GM12878 (cell line): ENCODE measurements at regions not wholly inside any gene's neighbourhood (a gene's known extent, or its start where the extent isn't known, plus 50 kb on each side); places are given as distances from the start of the nearest gene placed in this dataset.

Experiments
- ATAC-seq: fragments of 200-7000 bp; cut with Tn5 transposase; 3 replicates; pipeline ENCODE4 v1.9.1; 2020; ENCODE audit warnings: mild to moderate bottlenecking, moderate library complexity
- BruUV-seq: library from RNA; stranded (reverse); fragments of 400-500 nt; replicated peaks from 2 replicates; lab custom pipeline; 2021; lab: Mats Ljungman, UMichigan
- CTCF ChIA-PET: fragments of 300-600 bp; sonication (Branson Sonifier 250); formaldehyde crosslinking; extraction: SDS; loops from one replicate; lab custom pipeline; 2021; ENCODE audit warnings: inconsistent platforms; lab: Yijun Ruan, JAX
- POLR2A ChIA-PET: fragments of 350-600 bp; formaldehyde crosslinking; extraction: SDS; loops from one replicate; lab custom pipeline; 2021; ENCODE audit warnings: inconsistent platforms; lab: Charles Lee
- RAD21 ChIA-PET: fragments of 300-600 bp; sonication (Branson Sonifier 250); formaldehyde crosslinking; loops from one replicate; lab custom pipeline; 2023; ENCODE audit warnings: antibody characterized with exemption; ENCODE audit not compliant: unreplicated experiment; lab: Charles Lee
- SMC1A ChIA-PET: fragments of 300-600 bp; sonication (Branson Sonifier 250); formaldehyde crosslinking; loops from one replicate; lab custom pipeline; 2023; ENCODE audit not compliant: unreplicated experiment, uncharacterized antibody; lab: Charles Lee
- DNase-seq: peaks from one replicate; pipeline ENCODE4 v3.0.0-alpha.2; 2011; ENCODE audit warnings: low read depth, low spot score
- FAIRE-seq: peaks from 3 replicates; lab custom pipeline; 2011; peaks lifted over from hg19 to GRCh38; lab: Jason Lieb, UNC
- H2AFZ ChIP-seq: 2 replicates; pipeline ENCODE4 v1.6.0; 2011; ENCODE audit warnings: low read depth, low read length, control low read depth; ENCODE audit not compliant: control insufficient read depth
- H3K27ac ChIP-seq: 2 replicates; pipeline ENCODE4 v1.5.1; 2011; ENCODE audit warnings: control low read depth; ENCODE audit not compliant: control insufficient read depth, insufficient read depth
- H3K27me3 ChIP-seq, 2 experiments: replicated peaks in 1 of 2; 2 replicates each; pipeline versions ENCODE4 v1.6.0 to v1.6.1; 2011; ENCODE audit warnings: low read length in 1 of 2; ENCODE audit not compliant: control insufficient read depth in 2 of 2, insufficient read depth in 2 of 2
- H3K36me3 ChIP-seq, 2 experiments: 2 replicates each; pipeline ENCODE4 v1.5.1; 2011; ENCODE audit warnings: low read length in 1 of 2; ENCODE audit not compliant: control insufficient read depth in 2 of 2, insufficient read depth in 2 of 2
- H3K4me1 ChIP-seq: 2 replicates; pipeline ENCODE4 v1.6.1; 2011; ENCODE audit warnings: mild to moderate bottlenecking, low read length, moderate library complexity, mixed read lengths; ENCODE audit not compliant: control insufficient read depth, insufficient read depth
- H3K4me2 ChIP-seq: 2 replicates; pipeline ENCODE4 v1.6.0; 2011; ENCODE audit warnings: control low read depth; ENCODE audit not compliant: control insufficient read depth, insufficient read depth
- H3K4me3 ChIP-seq: fragments of 200-600 bp; sonication (generic); 2 replicates; pipeline ENCODE4 v1.5.1; 2016
- H3K79me2 ChIP-seq: 2 replicates; pipeline ENCODE4 v1.6.0; 2011; ENCODE audit warnings: low read length; ENCODE audit not compliant: control insufficient read depth, insufficient read depth
- H3K9ac ChIP-seq: 2 replicates; pipeline ENCODE4 v1.8.0; 2011; ENCODE audit warnings: low read length, control low read depth, mixed read lengths; ENCODE audit not compliant: control insufficient read depth, insufficient read depth
- H3K9me3 ChIP-seq: replicated peaks from 3 replicates; pipeline ENCODE4 v1.5.1; 2011; ENCODE audit warnings: mild to moderate bottlenecking, low read length; ENCODE audit not compliant: control insufficient read depth, insufficient read depth
- H4K20me1 ChIP-seq: 2 replicates; pipeline ENCODE4 v1.6.0; 2011; ENCODE audit not compliant: control insufficient read depth, insufficient read depth
- HDGF ChIP-seq: fragments of 450-650 bp; IDR thresholded peaks from 2 replicates; pipeline ENCODE4 v1.6.1; 2016; ENCODE audit warnings: antibody characterized with exemption
- MEF2B ChIP-seq: fragments of 450-650 bp; IDR thresholded peaks from 2 replicates; pipeline ENCODE4 v1.6.1; 2018; ENCODE audit warnings: mild to moderate bottlenecking, moderate library complexity; ENCODE audit not compliant: partially characterized antibody, poor library complexity, severe bottlenecking
- NR2F1 ChIP-seq: fragments of 450-650 bp; conservative IDR thresholded peaks from 2 replicates; pipeline ENCODE4 v1.6.1; 2017; ENCODE audit warnings: mild to moderate bottlenecking
- PAX8 ChIP-seq: fragments of 450-650 bp; IDR thresholded peaks from 2 replicates; pipeline ENCODE4 v1.6.1; 2017; ENCODE audit warnings: mild to moderate bottlenecking, moderate library complexity
- SPI1 ChIP-seq: IDR thresholded peaks from 2 replicates; pipeline ENCODE4 v1.6.1; 2011; ENCODE audit warnings: low read depth, mild to moderate bottlenecking, low read length, moderate library complexity, borderline replicate concordance; ENCODE audit not compliant: insufficient read depth
- STAT3 ChIP-seq: IDR thresholded peaks from 2 replicates; pipeline ENCODE4 v1.6.1; 2011; ENCODE audit warnings: low read depth, low read length, improper control_type of control experiment
- SUZ12 ChIP-seq: fragments of 200-600 bp; sonication (generic); IDR thresholded peaks from one replicate; pipeline ENCODE4 v1.6.1; 2018; ENCODE audit warnings: antibody characterized with exemption, mild to moderate bottlenecking; ENCODE audit not compliant: unreplicated experiment
- ZBED1 ChIP-seq: IDR thresholded peaks from 2 replicates; pipeline ENCODE4 v1.6.1; 2016; ENCODE audit warnings: borderline replicate concordance
- ZNF384 ChIP-seq: IDR thresholded peaks from 2 replicates; pipeline ENCODE4 v1.6.1; 2012; ENCODE audit warnings: low read depth, mild to moderate bottlenecking, low read length, improper control_type of control experiment, borderline replicate concordance
- WGBS: methylation state at CpG from one replicate; pipeline ENCODE4 v1.1.6; 2016; ENCODE audit warnings: low lambda C conversion rate; ENCODE audit not compliant: insufficient replicate concordance, insufficient coverage; ENCODE audit errors: missing lambda C conversion rate; 5-methylcytosine and 5-hydroxymethylcytosine counted together
- in situ Hi-C: fragments of 300-500 bp; cut with MboI; formaldehyde crosslinking; loops from 9 replicates; pipeline ENCODE4 v1.14.3; 2018; ENCODE audit warnings: mixed read lengths
- intact Hi-C: fragments of 100-400 bp; cut with micrococcal nuclease; formaldehyde crosslinking; loops from one replicate; pipeline ENCODE4 v1.14.2; 2022; ENCODE audit not compliant: unreplicated experiment
- TF ChIP-seq, protein P1 (sequence below): fragments of 450-650 bp; IDR thresholded peaks from 2 replicates; pipeline ENCODE4 v1.6.1; 2017; ENCODE audit warnings: mild to moderate bottlenecking, low read depth, inconsistent platforms; ENCODE audit not compliant: poor library complexity, severe bottlenecking
- TF ChIP-seq, protein P2 (sequence below): fragments of 450-650 bp; formaldehyde crosslinking; IDR thresholded peaks from 2 replicates; pipeline ENCODE4 v1.4.0; 2022; ENCODE audit warnings: mild to moderate bottlenecking, moderate library complexity
- TF ChIP-seq, protein P3 (sequence below): fragments of 450-650 bp; IDR thresholded peaks from 2 replicates; pipeline ENCODE4 v1.6.1; 2014; ENCODE audit warnings: mild to moderate bottlenecking
- TF ChIP-seq, protein P4 (sequence below): fragments of 450-650 bp; IDR thresholded peaks from 2 replicates; pipeline ENCODE4 v1.6.1; 2017; ENCODE audit warnings: antibody characterized with exemption, mild to moderate bottlenecking, moderate library complexity

DNA sequence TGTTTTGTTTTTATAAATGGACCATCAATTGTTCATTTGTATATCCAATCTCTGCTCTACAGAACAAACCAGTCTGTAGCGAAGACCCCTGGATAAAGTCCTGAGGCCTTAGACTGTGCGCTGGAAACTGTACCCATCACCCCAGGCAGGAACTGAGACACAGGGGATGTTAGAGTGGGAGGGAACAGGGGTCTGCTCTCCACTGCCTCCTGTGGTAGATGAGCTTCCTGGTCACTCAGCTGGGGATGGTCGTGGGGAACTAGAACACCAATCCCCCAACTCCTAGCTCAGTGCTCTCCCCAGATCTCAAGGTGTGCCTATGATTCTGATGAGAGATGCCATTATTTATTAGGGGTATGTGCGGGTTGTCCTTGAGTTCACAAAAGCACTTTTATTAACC lies 340.2 kb upstream of the IGF1R start:
- Histone ChIP-seq H3K27me3 (no peaks in the 10 kb centered on the region), H3K27ac (no peak overlapping the region), H4K20me1 (no peaks in the 10 kb centered on the region), H2AFZ (no peak overlapping the region), H3K4me2 (no peak overlapping the region), H3K9ac (no peak overlapping the region), H3K4me3 (no peak overlapping the region), H3K9me3 (no peaks in the 10 kb centered on the region)
- no TSS peak for BruUV-seq
- in situ Hi-C loops = no loop called here
- ChIA-PET RAD21 (no interaction called here), POLR2A (no interaction called here)
- 35% methylated on average over 4 of the region's 4 CpGs for WGBS
- intact Hi-C loops = no loop called here
- TF ChIP-seq PAX8 (no peak), ZNF384 (no peak), SUZ12 (no peak), SPI1 (no peak), HDGF (no peak), NR2F1 (no peak), MEF2B (no peak), ZBED1 (no peak), STAT3 (no peak)
- TF ChIP-seq, protein P1, sequence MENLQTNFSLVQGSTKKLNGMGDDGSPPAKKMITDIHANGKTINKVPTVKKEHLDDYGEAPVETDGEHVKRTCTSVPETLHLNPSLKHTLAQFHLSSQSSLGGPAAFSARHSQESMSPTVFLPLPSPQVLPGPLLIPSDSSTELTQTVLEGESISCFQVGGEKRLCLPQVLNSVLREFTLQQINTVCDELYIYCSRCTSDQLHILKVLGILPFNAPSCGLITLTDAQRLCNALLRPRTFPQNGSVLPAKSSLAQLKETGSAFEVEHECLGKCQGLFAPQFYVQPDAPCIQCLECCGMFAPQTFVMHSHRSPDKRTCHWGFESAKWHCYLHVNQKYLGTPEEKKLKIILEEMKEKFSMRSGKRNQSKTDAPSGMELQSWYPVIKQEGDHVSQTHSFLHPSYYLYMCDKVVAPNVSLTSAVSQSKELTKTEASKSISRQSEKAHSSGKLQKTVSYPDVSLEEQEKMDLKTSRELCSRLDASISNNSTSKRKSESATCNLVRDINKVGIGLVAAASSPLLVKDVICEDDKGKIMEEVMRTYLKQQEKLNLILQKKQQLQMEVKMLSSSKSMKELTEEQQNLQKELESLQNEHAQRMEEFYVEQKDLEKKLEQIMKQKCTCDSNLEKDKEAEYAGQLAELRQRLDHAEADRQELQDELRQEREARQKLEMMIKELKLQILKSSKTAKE = no peak
- TF ChIP-seq, protein P2, sequence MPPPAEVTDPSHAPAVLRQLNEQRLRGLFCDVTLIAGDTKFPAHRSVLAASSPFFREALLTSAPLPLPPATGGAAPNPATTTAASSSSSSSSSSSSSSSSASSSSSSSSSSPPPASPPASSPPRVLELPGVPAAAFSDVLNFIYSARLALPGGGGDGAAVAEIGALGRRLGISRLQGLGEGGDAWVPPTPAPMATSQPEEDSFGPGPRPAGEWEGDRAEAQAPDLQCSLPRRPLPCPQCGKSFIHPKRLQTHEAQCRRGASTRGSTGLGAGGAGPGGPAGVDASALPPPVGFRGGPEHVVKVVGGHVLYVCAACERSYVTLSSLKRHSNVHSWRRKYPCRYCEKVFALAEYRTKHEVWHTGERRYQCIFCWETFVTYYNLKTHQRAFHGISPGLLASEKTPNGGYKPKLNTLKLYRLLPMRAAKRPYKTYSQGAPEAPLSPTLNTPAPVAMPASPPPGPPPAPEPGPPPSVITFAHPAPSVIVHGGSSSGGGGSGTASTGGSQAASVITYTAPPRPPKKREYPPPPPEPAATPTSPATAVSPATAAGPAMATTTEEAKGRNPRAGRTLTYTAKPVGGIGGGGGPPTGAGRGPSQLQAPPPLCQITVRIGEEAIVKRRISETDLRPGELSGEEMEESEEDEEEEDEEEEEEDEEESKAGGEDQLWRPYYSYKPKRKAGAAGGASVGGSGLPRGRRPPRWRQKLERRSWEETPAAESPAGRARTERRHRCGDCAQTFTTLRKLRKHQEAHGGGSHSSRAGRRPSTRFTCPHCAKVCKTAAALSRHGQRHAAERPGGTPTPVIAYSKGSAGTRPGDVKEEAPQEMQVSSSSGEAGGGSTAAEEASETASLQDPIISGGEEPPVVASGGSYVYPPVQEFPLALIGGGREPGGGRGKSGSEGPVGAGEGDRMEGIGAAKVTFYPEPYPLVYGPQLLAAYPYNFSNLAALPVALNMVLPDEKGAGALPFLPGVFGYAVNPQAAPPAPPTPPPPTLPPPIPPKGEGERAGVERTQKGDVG (CRISPR knock-in tag) = no peak
- TF ChIP-seq, protein P3, sequence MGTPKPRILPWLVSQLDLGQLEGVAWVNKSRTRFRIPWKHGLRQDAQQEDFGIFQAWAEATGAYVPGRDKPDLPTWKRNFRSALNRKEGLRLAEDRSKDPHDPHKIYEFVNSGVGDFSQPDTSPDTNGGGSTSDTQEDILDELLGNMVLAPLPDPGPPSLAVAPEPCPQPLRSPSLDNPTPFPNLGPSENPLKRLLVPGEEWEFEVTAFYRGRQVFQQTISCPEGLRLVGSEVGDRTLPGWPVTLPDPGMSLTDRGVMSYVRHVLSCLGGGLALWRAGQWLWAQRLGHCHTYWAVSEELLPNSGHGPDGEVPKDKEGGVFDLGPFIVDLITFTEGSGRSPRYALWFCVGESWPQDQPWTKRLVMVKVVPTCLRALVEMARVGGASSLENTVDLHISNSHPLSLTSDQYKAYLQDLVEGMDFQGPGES = no peak
- TF ChIP-seq, protein P4, sequence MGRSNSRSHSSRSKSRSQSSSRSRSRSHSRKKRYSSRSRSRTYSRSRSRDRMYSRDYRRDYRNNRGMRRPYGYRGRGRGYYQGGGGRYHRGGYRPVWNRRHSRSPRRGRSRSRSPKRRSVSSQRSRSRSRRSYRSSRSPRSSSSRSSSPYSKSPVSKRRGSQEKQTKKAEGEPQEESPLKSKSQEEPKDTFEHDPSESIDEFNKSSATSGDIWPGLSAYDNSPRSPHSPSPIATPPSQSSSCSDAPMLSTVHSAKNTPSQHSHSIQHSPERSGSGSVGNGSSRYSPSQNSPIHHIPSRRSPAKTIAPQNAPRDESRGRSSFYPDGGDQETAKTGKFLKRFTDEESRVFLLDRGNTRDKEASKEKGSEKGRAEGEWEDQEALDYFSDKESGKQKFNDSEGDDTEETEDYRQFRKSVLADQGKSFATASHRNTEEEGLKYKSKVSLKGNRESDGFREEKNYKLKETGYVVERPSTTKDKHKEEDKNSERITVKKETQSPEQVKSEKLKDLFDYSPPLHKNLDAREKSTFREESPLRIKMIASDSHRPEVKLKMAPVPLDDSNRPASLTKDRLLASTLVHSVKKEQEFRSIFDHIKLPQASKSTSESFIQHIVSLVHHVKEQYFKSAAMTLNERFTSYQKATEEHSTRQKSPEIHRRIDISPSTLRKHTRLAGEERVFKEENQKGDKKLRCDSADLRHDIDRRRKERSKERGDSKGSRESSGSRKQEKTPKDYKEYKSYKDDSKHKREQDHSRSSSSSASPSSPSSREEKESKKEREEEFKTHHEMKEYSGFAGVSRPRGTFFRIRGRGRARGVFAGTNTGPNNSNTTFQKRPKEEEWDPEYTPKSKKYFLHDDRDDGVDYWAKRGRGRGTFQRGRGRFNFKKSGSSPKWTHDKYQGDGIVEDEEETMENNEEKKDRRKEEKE = no peak
- TF ChIP-seq, all 136 proteins: peak for 0
- no peak for DNase-seq
- H3K79me2 ChIP-seq = no peaks in the 10 kb centered on the region
- SMC1A ChIA-PET = interaction anchor here (0.5 to 1.4 kb wide), 4 partner anchors 12 to 551 kb away, joined by 3 to 4 read pairs (median 4); no protein-coding TSS in a partner anchor
- no peaks in the 10 kb centered on the region for H3K4me1 ChIP-seq
- FAIRE-seq = no peak
- no peaks in the 10 kb centered on the region for H3K36me3 ChIP-seq
- CTCF ChIA-PET = interaction anchor here (1.0 to 2.0 kb wide), 3 partner anchors 112 to 120 kb away, joined by 3 to 7 read pairs (median 4); no protein-coding TSS in a partner anchor
- ATAC-seq = no peak
